HG02973 (cell line): ENCODE measurements at regions not wholly inside any gene's neighbourhood (a gene's known extent, or its start where the extent isn't known, plus 50 kb on each side); places are given as distances from the start of the nearest gene placed in this dataset.

ENCODE experiments used
- ATAC-seq: cut with Tn5 transposase; IDR thresholded peaks from one replicate; pipeline ENCODE4 v1.9.1; 2021; ENCODE audit warnings: moderate library complexity; ENCODE audit not compliant: unreplicated experiment

DNA sequence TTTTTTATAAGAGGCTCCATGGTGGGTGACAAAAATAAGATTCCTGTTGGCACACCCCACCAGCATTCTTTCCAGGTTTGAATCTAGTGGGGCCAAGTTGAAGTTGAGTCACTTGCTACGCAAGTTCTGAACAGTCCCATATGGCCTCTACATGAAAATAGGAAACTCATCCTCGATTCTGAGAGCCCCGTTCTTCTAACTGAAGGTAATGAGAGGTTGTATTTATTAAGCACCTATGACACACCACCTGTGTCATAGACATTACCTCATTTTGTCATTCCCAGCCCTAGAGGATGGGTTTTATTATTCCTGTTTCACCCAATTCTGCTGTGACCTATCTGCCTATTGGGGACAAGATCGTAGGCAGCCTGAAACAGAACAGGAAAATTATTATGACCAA is 131.7 kb downstream of the ACTL7B start:
- ATAC-seq, result no peak

DNA sequence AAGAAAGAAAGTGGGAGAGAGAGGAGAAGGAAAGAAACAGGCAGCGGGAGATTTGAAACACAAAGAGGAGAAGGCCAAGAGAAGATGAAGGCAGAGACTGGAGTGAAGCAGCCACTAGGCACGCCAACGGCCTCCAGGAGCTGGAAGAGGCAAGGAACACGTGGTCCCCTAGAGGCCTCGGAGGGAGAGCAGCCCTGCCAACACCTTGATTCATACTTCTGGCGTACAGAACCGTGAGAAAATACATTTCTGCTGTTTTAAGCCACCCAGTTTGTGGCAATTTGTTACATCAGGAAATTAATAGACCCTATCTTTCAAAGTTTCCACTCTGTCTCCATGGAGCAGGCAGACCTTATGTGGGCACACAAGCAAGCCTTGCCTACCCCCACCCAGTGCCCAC is 133.4 kb downstream of the ACTL7B start:
- ATAC-seq, result no peak

DNA sequence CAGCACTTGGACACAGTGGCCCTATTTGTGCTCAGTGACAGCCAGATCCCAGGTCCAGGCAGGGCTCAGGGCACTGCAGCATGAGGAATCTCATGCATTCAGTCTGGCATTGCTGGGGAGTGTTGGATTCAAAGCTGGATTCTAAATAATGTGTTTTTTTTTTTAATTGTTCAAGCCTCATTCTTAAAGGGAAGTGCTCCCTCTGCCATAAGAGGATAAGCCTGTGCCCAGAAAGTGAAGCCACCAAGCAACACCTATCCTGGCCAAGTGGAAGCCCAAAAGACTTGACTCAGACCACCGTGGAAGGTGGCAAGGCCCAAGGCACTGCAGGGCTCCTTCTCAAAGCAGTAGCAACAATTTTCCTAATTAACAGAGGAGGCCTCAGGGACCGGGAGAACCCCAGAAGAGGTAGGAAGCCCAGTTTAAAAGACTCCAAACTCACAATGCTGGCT is 135.6 kb downstream of the ACTL7B start:
- no peak for ATAC-seq

DNA sequence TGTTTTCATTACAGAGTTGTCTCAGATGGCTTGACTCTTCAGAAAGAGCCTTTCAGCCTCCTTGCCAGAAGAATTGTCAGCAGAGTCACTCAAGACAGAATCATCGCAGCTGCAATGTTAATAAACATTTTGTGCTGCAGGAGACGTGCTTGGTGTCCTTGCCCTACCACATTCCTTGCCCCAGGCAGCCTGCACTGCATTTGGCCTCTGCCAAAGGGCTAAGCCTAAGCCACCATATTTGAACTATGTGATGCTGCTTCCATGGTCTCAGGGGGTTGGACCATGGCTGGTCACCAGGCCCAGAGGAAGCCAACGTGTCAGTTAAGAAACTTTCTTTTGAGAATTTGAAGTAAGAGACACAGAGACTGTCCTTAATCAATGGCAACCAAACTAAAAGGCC is 145.4 kb downstream of the ACTL7B start:
- ATAC-seq, result no peak

DNA sequence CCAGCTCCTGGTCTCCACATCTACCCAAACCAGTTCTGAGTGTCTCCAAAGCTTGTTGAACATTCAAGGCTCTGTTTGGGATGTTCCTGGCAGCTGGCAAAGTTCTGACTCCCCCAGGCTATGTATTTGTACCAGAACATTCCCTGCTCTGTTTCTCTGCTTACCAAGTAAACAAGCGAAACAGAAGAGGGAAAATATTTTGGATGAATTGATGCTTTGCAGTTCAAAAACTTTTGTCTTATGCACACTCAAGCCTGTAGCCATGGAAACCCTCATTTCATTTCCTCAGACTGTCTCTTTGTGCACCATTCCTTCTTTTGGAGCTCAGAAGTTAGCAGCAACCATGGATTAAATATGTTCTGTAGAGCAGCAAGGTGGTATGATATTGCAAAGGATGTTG is 145.8 kb downstream of the ACTL7B start:
- no peak for ATAC-seq

DNA sequence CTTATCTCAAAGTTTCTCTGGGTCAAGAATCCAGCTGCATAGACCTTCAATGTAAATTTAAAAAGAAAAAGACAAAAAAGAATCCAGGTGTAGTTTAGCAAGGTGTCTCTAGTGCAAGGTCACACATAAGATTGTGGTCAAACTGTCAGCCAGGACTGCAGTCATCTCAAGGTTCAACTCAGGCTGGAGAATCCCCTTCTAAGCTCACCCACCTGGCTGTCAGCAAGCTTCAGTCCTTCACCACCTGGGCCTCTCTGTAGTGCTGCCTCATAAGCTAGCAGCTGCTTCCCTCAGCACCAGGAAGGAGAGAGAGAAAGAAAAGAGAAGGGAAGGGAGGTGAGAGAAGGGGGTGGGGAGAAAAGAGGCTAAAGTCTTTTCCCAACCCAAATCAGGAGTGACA is 146.7 kb downstream of the ACTL7B start:
- ATAC-seq, result no peak

DNA sequence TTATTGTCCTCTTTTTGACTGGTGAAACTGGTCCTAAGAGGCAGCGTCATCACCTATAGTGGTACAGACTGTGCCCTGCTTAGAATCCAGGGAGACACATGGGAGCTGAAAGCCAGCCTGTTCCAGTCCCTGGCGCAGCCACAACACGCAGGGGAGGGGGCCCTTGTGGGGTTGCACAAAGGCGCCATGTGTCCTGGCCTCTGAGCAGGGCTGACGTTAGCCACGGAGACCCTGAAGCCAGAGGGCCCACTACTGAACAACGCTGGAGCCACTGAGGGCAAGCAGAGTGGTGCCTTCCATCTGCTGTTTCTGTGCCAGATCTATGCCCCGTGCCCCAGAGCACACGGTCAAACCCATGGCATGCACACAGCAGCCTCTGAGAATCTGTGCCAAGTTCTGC is 147.3 kb downstream of the ACTL7B start:
- ATAC-seq, result no peak

DNA sequence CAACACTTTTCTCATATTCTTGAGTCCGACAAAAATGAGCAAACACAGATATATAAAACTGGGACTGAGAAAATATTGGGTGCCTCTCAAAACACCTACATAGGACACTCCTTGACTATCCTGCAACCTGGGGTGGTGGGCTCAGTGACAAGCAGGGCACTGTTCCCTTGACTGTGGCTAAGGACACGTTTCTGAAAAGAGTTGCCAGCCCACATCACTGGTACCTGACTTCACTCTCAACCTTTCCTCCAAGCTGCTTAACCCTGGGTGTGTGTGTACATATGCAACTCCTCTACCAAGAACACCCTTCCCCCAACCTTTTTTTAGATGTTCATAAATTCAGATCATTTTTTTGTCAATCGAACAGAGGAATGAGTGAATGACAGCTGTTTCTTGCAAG is 148.7 kb downstream of the ACTL7B start:
- no peak for ATAC-seq

DNA sequence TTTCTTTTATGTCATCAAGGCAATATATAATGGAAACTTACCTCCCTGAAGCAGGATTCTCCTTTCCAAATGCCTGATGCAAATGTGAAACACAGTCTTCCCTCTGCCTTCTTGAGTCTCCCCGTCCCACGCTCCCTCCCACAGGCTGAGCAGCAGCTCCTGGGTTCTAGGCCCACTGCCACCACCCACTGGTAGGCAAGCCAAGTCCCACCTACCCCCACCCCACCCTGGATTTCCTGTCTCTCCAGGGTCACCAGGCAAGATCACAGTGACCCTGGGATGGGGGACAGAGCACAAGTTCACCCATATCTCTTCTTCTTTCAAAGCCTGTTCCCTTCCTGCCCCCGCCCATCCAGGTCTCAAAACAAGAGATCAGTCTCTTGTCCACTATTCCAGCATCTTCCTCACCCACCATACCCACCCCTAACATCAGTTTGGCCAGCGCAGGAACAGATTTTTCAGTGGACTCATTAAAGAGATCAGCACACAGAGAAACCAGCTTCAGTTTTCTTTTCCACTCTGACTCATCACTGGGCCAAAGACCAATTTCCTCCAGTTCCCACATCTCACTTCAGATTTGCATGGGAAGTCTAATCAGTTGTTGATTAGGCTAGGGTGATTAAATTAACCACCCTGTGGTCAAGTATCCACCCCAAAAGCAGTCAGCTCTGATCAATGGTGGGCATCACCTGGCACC is 151.5 kb downstream of the ACTL7B start:
- ATAC-seq, result no peak

DNA sequence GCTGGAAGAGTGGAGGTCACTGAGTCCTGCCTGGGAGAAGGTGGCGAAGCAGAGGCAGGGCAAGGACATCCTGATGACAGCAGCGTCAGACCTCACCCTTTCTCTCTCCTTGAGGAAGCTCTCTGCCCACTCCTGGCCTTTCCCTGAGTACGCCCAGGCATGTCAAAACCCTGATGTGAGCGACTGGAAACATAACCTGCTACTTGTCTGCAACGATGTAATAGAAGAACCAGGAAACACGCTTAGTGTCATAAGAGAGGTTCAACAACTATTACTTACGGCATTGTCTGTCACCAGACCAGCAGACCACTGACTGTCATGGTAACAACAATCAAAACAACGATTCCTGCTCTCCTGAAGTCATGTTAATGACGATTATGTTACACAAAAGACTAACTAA is 152.4 kb downstream of the ACTL7B start:
- ATAC-seq, result no peak

DNA sequence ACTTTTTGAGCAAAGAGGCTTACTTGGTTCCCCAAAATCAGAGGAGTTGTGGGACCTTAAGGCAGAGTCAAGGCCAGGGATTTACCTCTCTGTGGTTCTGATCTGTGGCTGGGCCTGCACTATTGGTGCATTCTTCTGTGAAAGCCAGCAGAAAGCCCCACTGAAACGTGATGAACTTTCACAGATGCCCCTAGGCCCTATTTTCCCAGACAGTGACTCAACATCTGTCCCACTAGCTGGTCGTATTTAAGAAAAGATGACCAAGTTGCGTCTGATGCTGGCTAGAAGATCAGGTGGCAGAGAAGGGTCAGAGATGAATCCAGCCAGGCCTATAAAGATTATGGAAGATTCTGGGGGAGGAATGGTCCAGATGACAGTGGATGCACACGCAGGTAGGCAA is 153.1 kb downstream of the ACTL7B start:
- no peak for ATAC-seq

DNA sequence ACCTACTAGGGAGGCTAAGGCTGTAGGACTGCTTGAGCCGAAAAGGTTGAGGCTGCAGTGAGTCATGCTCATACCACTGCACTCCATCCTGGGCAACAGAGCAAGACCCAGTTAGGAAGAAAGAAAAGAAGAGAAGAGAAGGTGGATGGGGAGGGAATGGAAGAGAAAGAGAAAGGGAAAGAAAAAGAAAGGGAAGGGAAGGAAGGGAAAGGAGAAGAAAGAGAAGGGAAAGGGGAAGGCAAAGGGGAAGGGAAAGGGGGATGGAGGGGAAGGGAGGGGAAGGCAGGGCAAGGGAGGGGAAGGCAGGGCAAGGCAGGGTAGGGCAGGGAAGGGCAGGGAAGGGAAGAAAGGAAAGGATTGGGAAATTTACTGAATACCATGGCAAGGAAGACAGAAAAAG is 157.0 kb downstream of the ACTL7B start:
- no peak for ATAC-seq

DNA sequence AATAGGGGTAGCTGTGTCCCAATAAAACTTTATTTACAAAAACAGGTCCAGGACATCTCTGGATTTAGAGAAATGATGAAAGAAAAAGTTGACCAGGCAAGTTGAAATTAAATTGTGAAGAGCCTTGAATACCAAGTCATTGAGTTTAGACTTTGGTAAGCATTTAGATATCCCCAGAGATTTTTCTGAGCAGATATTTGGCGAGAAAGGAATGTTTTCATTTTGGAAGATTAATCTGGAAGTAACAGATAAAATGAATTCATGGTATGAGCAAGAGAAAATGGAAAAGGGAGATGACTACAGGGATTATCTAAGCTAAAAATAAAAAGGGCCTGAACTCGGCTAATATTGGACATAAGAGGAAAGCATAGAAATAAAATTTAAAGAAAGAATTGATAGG is 157.6 kb downstream of the ACTL7B start:
- ATAC-seq, result no peak

DNA sequence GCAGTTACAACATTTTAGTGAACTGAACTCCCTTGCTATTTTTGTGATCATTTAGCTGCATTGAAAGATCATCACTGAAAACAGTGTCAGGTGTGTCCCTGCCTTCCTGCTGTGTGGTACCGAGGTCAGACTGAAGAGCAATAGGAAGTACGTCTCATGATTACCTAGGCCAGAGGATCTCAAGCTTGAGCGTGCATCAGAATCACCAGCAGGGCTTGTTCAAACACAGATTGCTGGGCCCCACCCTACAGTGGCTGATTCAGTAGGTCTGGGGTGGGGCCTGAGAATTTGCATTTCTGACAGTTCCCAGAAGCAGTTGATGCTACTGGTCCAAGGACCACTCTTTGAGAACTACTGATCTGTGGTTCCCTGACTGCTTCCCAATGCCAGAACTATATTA is 159.6 kb downstream of the ACTL7B start:
- ATAC-seq, result no peak

DNA sequence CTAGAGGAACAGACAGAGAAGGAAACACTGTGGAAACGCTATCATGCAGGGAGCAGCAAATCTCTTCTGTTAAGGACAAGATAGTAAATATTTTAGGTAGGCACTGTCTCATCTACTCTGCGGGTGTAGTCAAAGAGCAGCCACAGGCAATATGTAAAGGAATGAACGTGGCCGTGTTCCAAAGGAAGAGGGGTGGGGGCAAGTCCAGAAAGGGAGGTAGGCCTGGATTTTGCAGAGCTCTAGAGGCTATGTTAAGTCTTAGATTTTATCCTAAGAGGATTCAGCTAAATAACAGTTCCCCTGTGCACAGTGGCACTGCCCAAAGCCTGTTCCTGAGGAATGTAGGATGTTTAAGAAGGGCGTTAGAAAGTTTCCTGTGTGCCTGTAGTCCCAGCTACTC is 161.6 kb downstream of the ACTL7B start:
- no peak for ATAC-seq

DNA sequence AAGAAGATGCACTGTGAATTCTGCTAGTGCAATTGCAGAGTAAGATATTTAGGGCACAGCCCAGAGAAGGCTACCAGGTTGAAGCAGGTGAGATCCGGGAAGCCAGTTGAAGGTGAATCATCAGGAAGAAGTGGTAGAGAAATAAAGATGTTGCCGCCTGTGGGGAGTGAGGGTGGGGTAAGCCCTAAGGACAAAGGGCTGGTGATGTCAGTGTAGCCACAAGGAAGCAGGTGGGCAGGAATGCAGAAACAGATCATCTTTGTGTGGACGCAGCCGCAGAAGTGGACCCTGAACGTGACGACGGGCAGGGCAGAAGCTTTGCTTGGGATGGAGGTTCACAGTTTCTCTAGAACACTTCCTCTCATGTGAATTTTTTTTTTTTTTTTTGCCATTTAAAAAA is 164.2 kb downstream of the ACTL7B start:
- ATAC-seq, result no peak

DNA sequence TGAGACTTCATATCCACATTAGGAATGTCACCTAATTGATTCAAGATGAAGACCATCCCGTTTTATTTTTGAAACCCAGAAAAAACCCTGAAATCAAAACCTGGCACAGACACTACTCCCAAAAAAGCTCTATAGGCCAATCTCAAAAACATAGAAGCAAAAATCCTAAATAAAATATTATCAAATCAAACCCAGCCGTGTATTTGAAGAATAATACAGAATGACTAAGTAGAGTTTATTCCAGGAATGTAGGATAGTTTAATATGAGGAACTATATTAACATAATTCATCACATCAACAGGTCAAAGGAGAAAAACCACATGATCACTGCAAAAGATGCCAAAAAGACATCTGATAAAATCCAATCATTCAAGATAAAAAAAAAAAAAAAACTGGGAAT is 167.1 kb downstream of the ACTL7B start:
- ATAC-seq, result no peak

DNA sequence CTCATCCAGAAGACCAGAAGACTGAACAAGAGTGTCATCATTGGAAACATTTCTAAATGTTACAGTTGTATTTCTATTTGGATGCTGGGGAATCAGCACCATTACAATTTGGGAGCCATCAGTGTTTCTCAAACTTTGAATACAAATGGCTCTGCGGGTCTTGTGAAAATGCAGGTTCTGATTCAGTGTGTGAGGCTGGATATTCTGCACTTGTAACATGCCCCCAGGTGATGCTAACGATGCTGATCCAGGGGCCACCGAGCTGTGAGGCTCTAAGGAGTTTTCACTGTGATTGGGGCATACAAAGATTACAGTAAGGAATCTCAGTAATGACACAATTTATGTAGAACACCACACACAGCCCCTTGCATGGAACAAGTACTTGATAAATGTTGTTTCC is 167.7 kb downstream of the ACTL7B start:
- ATAC-seq, result no peak

DNA sequence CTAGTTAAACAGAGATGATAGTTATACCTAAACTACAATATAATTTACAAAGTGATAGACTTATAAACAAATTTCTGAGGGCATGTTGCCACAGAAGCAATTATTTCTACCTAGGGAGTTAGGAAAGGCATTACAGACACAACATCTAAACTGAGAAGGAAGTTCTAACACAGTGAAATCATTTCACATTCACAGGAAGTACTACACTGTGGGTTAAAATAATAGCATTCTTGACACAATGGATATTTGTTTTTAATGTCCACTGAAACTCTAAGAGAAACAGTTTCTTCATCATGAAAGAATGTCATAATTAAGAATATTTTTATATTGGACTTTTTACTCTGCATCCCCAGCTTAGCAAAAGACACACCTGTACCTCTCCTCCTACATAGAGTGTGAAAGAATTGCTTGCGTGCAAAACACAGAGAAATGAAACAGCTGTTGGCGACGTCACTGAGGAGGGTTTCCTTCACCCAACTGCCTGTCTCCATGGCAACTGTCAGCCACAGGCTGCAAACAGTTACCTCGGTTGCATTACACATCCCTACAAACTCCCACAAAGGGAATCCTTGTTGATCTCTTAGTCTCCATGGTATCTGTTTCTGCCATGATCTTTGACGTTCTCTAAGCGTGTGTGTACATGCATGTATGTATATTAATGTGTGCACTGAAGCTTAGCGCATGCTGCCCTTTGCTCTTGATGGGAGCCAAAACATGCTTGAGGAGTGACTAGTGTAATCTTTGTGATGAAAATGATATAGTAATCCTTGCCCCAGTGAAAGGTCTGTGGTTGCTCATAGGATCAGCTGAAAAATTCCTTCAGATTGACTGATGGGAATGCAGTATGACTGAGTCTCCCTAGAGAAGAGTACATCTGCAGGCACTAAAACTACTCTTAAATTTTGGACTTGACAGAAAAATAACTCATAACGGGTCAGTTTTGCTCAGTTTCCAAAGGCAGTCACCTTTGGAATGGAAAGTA is 168.5 kb downstream of the ACTL7B start:
- no peak for ATAC-seq

DNA sequence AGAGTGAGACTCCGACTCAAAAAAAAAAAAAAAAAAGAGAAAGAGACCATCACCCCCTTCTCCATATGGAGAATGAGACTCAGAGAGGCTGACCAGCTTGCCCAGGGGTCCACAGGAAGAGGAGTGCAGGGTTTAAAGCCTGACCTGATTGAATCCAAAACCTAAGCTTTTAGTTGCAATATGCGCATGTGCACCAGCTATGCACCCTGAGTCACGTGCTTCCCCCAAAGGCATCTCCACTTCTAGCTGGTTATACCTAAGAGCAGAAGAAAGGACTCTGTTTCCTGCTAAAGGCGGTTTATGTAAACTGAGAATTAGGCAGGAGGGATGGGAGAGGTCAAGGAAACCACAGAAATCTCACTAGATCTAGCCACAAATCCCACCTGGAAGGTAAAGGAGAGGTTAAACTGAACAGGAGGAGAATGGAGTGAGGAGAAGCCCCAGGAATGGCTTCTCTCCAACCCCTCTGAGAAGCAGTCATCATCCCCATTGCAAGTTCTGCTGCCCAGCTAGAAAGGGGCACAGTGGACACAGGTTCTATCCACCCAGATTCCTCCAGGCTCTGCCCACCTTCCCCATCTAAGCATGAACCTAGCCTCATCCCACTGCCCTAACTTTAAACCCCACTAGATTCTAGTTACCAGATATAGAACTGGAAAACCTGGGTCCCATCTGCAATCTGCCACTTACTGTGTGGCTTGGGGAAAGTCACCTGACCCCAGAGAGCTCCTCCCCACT is 171.3 kb downstream of the ACTL7B start:
- ATAC-seq, result no peak

DNA sequence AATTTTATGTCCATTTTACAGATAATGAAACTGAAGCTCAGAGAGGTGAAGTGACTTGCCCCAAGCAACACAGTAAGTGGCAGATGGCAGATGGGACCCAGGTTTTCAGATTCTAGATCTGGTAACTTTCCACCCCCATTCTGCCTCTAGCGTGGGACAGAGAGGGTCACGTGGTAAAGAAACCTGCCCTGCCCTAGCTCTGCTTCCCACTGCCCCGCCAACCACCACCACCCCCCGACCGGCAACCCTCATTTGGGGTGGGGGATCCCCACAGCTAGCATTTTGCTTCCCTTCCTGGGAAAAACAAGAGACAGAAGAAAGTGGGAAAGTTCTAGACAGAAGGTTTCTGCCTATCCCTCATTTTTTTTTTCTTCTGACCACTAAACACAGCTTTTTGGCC is 172.5 kb downstream of the ACTL7B start:
- no peak for ATAC-seq
